ENCODE measurements at regions not wholly inside any gene's neighbourhood (a gene's known extent, or its start where the extent isn't known, plus 50 kb on each side); places are given as distances from the start of the nearest gene placed in this dataset.

- no peak for TF ChIP-seq REST (IDR thresholded peaks at IDR 0.05; ENCODE audit: unreplicated experiment)
These were observed 155.1 kb upstream of the ARRDC3 start (continued) for GRCh38 chr5:91538179-91538578.

- H3K4me2 ChIP-seq, result no peak overlapping the region
- DNase-seq (ENCODE audit: low spot score) (peak; percentile 6), ATAC-seq (no peak)
- H3K36me3 ChIP-seq (ENCODE audit: insufficient read depth), result no peaks in the 10 kb centered on the region
- Mint-ChIP-seq H3K27ac (no peak overlapping the region), H3K27me3 (ENCODE audit: insufficient read depth, low read depth, poor library complexity) (no peaks in the 10 kb centered on the region), H3K9me3 (no peaks in the 10 kb centered on the region), H3K4me1 (peaks cover 12% of the 10 kb centered on the region), H3K36me3 (ENCODE audit: low read depth) (no peaks in the 10 kb centered on the region), H3K4me3 (no peak overlapping the region)
- no peaks in the 10 kb centered on the region for H3K79me2 ChIP-seq (replicated peaks; ENCODE audit: insufficient read depth)
- no peaks in the 10 kb centered on the region for H3K27me3 ChIP-seq (ENCODE audit: insufficient read depth)
- H3K4me1 ChIP-seq (ENCODE audit: insufficient read depth), result peaks cover 5% of the 10 kb centered on the region
- H3K27ac ChIP-seq (ENCODE audit: low read depth), result no peak overlapping the region
- H3F3A ChIP-seq (replicated peaks; ENCODE audit: low read depth), result no peaks in the 10 kb centered on the region
- no peak overlapping the region for H3K4me3 ChIP-seq
- H4K20me1 ChIP-seq (replicated peaks; ENCODE audit: insufficient read depth), result no peaks in the 10 kb centered on the region
- H2AFZ ChIP-seq, result no peak overlapping the region
- H3K9me2 ChIP-seq (ENCODE audit: insufficient read depth), result no peaks in the 10 kb centered on the region
- TF ChIP-seq JUNB (IDR thresholded peaks at IDR 0.05; ENCODE audit: unreplicated experiment), result no peak
- no peak for TF ChIP-seq CTCF (conservative IDR thresholded peaks at IDR 0.05; ENCODE audit: low read depth in 2 of 2)
- no peak for TF ChIP-seq EZH2phosphoT487 (IDR thresholded peaks at IDR 0.05; ENCODE audit: unreplicated experiment)
- TF ChIP-seq CREB1 (CRISPR knock-in tag; IDR thresholded peaks at IDR 0.05; ENCODE audit: low read depth), result no peak
- no peak for TF ChIP-seq EZH2 (IDR thresholded peaks at IDR 0.05; ENCODE audit: low read depth, unreplicated experiment)
- TF ChIP-seq ZNF462 (CRISPR knock-in tag; IDR thresholded peaks at IDR 0.05), result no peak
- no peak for TF ChIP-seq STAT1 (IDR thresholded peaks at IDR 0.05; ENCODE audit: unreplicated experiment)
- no peak for TF ChIP-seq ZNF331 (CRISPR knock-in tag; IDR thresholded peaks at IDR 0.05; ENCODE audit: low read depth)
- TF ChIP-seq ZNF114 (CRISPR knock-in tag; IDR thresholded peaks at IDR 0.05), result no peak
- no peak for TF ChIP-seq NANOG (IDR thresholded peaks at IDR 0.05; ENCODE audit: borderline replicate concordance)
- no peak for TF ChIP-seq ETS1 (IDR thresholded peaks at IDR 0.05)
These were observed 152.4 kb upstream of the ARRDC3 start for GRCh38 chr5:91535499-91535898.

All from GM23338 (cell line).